ENCODE measurements at regions not wholly inside any gene's neighbourhood (a gene's known extent, or its start where the extent isn't known, plus 50 kb on each side); places are given as distances from the start of the nearest gene placed in this dataset.

DNA sequence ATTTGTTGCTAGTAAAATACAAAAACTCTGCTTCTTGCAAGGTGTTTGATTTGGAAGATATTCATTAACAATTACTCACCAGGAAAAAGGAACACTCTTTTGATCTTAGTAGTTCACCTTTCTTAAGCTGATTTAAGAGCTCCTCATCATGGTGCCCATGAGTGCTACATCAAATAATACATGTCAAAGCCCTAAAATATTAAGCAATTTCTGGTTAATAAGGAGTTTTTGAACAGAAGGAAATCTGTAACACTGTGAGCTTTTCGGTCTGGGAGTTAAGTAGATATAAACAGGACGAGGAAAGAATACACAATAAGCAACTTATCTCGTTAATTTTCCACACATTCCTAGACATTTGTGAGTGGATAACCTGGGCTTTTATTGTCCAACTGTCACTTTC, 83.9 kb upstream of the DCBLD2 start:
- intact Hi-C loops (cut with DNase I, micrococcal nuclease), result no loop called here
- Histone ChIP-seq H3K27ac (ENCODE audit: low read depth in 1 of 2, low read length in 2 of 2) (no peak overlapping the region), H3K9me3 (ENCODE audit: control insufficient read depth in 1 of 2, insufficient read depth in 1 of 2, low read length in 2 of 2) (no peaks in the 10 kb centered on the region), H3K4me1 (ENCODE audit: insufficient read depth, low read length) (no peaks in the 10 kb centered on the region), H3K36me3 (ENCODE audit: insufficient read depth, low read length) (no peaks in the 10 kb centered on the region), H3K27me3 (ENCODE audit: control insufficient read depth in 1 of 2, insufficient read depth in 2 of 2, low read length in 2 of 2) (no peaks in the 10 kb centered on the region), H3K4me3 (ENCODE audit: low read length) (no peak overlapping the region)
- H3K4me1 Mint-ChIP-seq (ENCODE audit: low read depth), result no peaks in the 10 kb centered on the region
- ChIA-PET POLR2A (no interaction called here), CTCF (no interaction called here)
- TF ChIP-seq, protein P1, sequence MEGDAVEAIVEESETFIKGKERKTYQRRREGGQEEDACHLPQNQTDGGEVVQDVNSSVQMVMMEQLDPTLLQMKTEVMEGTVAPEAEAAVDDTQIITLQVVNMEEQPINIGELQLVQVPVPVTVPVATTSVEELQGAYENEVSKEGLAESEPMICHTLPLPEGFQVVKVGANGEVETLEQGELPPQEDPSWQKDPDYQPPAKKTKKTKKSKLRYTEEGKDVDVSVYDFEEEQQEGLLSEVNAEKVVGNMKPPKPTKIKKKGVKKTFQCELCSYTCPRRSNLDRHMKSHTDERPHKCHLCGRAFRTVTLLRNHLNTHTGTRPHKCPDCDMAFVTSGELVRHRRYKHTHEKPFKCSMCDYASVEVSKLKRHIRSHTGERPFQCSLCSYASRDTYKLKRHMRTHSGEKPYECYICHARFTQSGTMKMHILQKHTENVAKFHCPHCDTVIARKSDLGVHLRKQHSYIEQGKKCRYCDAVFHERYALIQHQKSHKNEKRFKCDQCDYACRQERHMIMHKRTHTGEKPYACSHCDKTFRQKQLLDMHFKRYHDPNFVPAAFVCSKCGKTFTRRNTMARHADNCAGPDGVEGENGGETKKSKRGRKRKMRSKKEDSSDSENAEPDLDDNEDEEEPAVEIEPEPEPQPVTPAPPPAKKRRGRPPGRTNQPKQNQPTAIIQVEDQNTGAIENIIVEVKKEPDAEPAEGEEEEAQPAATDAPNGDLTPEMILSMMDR (IDR thresholded peaks at IDR 0.05), result no peak
- DNase-seq, result no peak
- peaks cover 3% of the 10 kb centered on the region for H3K27me3 Mint-ChIP-seq
- no peak for ATAC-seq (ENCODE audit: poor library complexity)
- H3K9me3 Mint-ChIP-seq, result no peaks in the 10 kb centered on the region
- H3K27ac Mint-ChIP-seq, result no peak overlapping the region
- no peak overlapping the region for H3K4me3 Mint-ChIP-seq
- no peaks in the 10 kb centered on the region for H3K36me3 Mint-ChIP-seq (ENCODE audit: low read depth)

DNA sequence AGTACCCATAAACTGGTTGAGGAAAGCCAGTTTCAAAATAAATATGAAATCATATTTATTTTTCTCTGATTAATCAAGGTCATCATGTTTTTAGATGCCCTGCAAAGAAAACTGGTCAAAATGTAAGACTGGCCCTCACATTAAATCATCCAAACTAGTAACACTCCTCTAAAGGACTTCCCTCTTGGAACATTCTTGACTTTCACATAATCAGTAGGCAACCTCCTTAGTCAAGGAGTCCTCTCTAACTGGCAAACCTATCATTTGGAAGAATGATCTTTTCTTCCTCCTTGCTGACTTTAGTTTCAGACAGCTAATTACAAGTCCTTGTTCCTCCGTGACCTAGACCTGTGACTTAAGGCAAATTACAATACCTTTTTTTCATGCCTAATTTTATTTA, 82.5 kb upstream of the DCBLD2 start:
- Mint-ChIP-seq H3K36me3 (ENCODE audit: low read depth) (no peaks in the 10 kb centered on the region), H3K4me3 (no peak overlapping the region), H3K27ac (no peak overlapping the region), H3K4me1 (ENCODE audit: low read depth) (no peaks in the 10 kb centered on the region), H3K9me3 (no peaks in the 10 kb centered on the region), H3K27me3 (peaks cover 3% of the 10 kb centered on the region)
- DNase-seq (no peak), ATAC-seq (ENCODE audit: poor library complexity) (no peak)
- POLR2A ChIA-PET, result no interaction called here
- CTCF ChIA-PET, result no interaction called here
- Histone ChIP-seq H3K4me3 (ENCODE audit: low read length) (no peak overlapping the region), H3K27ac (ENCODE audit: low read depth in 1 of 2, low read length in 2 of 2) (no peak overlapping the region), H3K4me1 (ENCODE audit: insufficient read depth, low read length) (no peaks in the 10 kb centered on the region), H3K36me3 (ENCODE audit: insufficient read depth, low read length) (no peaks in the 10 kb centered on the region), H3K9me3 (ENCODE audit: control insufficient read depth in 1 of 2, insufficient read depth in 1 of 2, low read length in 2 of 2) (no peaks in the 10 kb centered on the region), H3K27me3 (ENCODE audit: control insufficient read depth in 1 of 2, insufficient read depth in 2 of 2, low read length in 2 of 2) (no peaks in the 10 kb centered on the region)
- TF ChIP-seq, protein P1 (IDR thresholded peaks at IDR 0.05), result no peak
- intact Hi-C loops (cut with DNase I, micrococcal nuclease), result no loop called here

DNA sequence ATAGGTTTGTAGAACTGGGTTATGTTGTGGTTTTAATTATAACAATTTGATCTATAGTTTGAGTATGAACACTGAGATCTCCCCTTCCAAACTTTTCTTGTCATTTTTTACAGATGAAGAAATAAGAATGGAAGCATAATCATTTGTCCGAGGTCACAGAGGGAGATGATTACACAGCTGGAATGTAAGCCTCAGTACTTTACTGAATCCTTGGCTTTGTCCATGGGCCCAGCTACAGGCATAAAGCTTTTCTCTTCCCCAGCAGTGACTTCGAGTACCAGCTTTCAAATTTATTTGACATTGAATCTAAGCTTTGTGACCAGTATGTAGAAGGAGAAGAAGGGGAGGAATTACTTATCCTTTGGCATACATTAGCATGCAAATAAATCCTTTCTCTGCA, 80.9 kb upstream of the DCBLD2 start:
- TF ChIP-seq, protein P1 (IDR thresholded peaks at IDR 0.05), result no peak
- H3K27ac ChIP-seq (ENCODE audit: low read depth in 1 of 2, low read length in 2 of 2), result no peak overlapping the region
- no peak overlapping the region for H3K4me3 ChIP-seq (ENCODE audit: low read length)
- intact Hi-C loops (cut with DNase I, micrococcal nuclease), result no loop called here
- CTCF ChIA-PET, result no interaction called here
- no peaks in the 10 kb centered on the region for H3K36me3 Mint-ChIP-seq (ENCODE audit: low read depth)
- no peaks in the 10 kb centered on the region for H3K9me3 ChIP-seq (ENCODE audit: control insufficient read depth in 1 of 2, insufficient read depth in 1 of 2, low read length in 2 of 2)
- DNase-seq, result no peak
- no peaks in the 10 kb centered on the region for H3K4me1 Mint-ChIP-seq (ENCODE audit: low read depth)
- no peaks in the 10 kb centered on the region for H3K27me3 ChIP-seq (ENCODE audit: control insufficient read depth in 1 of 2, insufficient read depth in 2 of 2, low read length in 2 of 2)
- peaks cover 3% of the 10 kb centered on the region for H3K27me3 Mint-ChIP-seq
- H3K27ac Mint-ChIP-seq, result no peak overlapping the region
- no peak overlapping the region for H3K4me3 Mint-ChIP-seq
- H3K9me3 Mint-ChIP-seq, result peaks cover 2% of the 10 kb centered on the region
- POLR2A ChIA-PET, result no interaction called here
- ATAC-seq (ENCODE audit: poor library complexity), result no peak
- H3K36me3 ChIP-seq (ENCODE audit: insufficient read depth, low read length), result no peaks in the 10 kb centered on the region
- no peaks in the 10 kb centered on the region for H3K4me1 ChIP-seq (ENCODE audit: insufficient read depth, low read length)

All from CD4-positive, alpha-beta T cell (primary cell).